Skeletal muscle tissue (tissue), 3 donors: ENCODE measurements at regions not wholly inside any gene's neighbourhood (a gene's known extent, or its start where the extent isn't known, plus 50 kb on each side); places are given as distances from the start of the nearest gene placed in this dataset.

Experiments
- H3K27ac ChIP-seq: one replicate; pipeline ENCODE4 v1.7.0; 2013; ENCODE audit warnings: mild to moderate bottlenecking, low read depth, low read length, inconsistent platforms
- H3K27me3 ChIP-seq, 3 donors: one replicate each; pipeline ENCODE4 v1.7.0; 2013; ENCODE audit warnings: low read length in 3 of 3; ENCODE audit not compliant: control insufficient read depth in 3 of 3, insufficient read depth in 3 of 3
- H3K36me3 ChIP-seq, 3 donors: one replicate each; pipeline ENCODE4 v1.7.0; 2013; ENCODE audit warnings: low read length in 3 of 3; ENCODE audit not compliant: control insufficient read depth in 3 of 3, insufficient read depth in 3 of 3
- H3K4me1 ChIP-seq, 3 donors: one replicate each; pipeline ENCODE4 v1.7.0; 2013; ENCODE audit warnings: low read length in 3 of 3, mild to moderate bottlenecking in 3 of 3; ENCODE audit not compliant: control insufficient read depth in 3 of 3, insufficient read depth in 3 of 3
- H3K4me3 ChIP-seq, 3 donors: one replicate each; pipeline ENCODE4 v1.7.0; 2013; ENCODE audit warnings: low read length in 3 of 3
- H3K9ac ChIP-seq, 3 donors: one replicate each; pipeline ENCODE4 v1.7.0; 2013; ENCODE audit warnings: low read length in 3 of 3, mild to moderate bottlenecking in 3 of 3, moderate library complexity in 2 of 3, low read depth in 1 of 3
- H3K9me3 ChIP-seq, 3 donors: one replicate each; pipeline ENCODE4 v1.7.0; 2013; ENCODE audit warnings: low read length in 3 of 3; ENCODE audit not compliant: control insufficient read depth in 3 of 3
- donor health status: Osteomylitis.

DNA sequence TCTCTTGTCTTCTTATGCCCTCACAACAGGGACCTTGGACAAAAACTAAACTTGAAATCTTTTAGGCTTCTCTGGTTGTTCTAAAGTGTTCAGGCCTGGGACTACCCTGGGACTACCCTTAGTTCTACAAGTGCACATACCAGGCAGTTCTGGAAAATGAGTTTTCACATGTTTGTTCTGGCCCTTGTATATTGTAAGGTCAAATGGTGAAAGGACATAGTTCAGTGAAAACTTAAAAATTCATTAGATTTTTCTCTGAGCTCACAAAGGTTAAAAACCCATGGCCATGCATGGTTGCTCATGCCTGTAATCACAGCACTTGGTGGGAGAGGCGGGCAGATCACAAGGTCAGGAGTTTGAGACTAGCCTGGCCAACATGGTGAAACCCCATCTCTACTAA is 875.5 kb upstream of the FAM98A start:
- no peaks in the 10 kb centered on the region for H3K36me3 ChIP-seq
- no peak overlapping the region for H3K9ac ChIP-seq
- no peak overlapping the region for H3K4me3 ChIP-seq
- no peak overlapping the region for H3K27ac ChIP-seq
- H3K9me3 ChIP-seq = no peaks in the 10 kb centered on the region
- no peaks in the 10 kb centered on the region for H3K4me1 ChIP-seq
- H3K27me3 ChIP-seq = no peaks in the 10 kb centered on the region

DNA sequence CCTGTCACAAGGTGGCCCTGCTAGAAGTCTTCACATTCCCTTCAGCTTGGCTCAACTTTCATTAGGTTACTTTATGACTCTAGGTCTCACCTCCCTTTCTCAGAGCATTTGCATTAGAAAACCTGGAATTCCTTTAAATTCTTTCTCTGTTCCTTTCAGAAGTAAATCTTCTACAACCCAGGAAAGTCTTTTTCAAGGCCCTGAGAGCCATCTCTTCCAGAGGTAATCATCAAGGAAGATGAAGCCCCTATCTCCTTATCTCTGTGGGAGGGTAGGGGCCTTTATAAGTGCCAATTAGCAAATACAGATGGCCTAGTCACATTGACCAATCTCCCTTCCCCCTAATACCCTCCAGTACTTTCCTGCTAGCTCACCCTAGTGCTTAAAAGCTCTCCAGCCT is 848.0 kb upstream of the FAM98A start:
- Histone ChIP-seq H3K27ac (no peak overlapping the region), H3K4me1 (no peaks in the 10 kb centered on the region), H3K9me3 (peaks cover 0 to 3% (median 0%) of the 10 kb centered on the region in 3 donors), H3K27me3 (no peaks in the 10 kb centered on the region), H3K36me3 (no peaks in the 10 kb centered on the region), H3K4me3 (no peak overlapping the region), H3K9ac (no peak overlapping the region)

DNA sequence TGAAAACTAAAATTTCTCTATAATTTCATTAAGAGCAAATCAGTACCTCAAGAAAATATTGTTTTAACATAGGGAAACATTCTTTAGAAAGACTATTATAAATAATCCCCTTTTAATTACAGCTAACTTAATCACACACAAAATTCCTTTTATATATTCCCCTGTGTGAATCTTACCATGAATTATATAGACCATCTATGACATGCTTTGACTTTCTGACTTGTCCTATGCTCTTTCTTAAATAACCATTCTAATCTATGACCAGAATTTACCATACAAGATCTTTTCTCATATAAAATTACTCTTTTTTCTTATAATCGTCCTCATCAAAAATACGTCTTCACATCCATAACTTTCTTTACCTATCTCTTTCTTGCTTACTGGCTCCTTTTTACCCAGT is 824.2 kb upstream of the FAM98A start:
- no peak overlapping the region for H3K27ac ChIP-seq
- H3K36me3 ChIP-seq = no peaks in the 10 kb centered on the region
- no peaks in the 10 kb centered on the region for H3K4me1 ChIP-seq
- H3K27me3 ChIP-seq = no peaks in the 10 kb centered on the region
- H3K9ac ChIP-seq = no peak overlapping the region
- no peak overlapping the region for H3K4me3 ChIP-seq
- peaks cover 0 to 2% (median 0%) of the 10 kb centered on the region in 3 donors for H3K9me3 ChIP-seq

DNA sequence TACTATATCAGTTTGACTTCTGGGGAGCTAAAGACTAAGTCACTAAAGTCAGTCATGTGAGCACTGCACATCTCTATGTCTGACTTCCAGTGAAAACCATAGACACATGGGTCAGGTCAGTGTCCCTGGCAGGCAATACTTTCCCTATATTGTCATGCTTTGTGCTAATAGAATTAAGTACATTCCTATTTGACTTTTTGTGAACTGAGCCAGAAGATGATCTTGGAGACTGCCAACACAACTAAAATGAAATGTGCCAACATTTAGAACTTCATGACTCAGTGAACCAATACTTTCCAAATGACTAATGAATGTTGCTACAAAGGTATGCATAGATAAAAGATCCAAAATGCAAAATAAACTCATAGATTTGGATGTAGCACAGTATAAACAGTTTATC is 820.8 kb upstream of the FAM98A start:
- Histone ChIP-seq H3K27ac (no peak overlapping the region), H3K9ac (no peak overlapping the region), H3K36me3 (no peaks in the 10 kb centered on the region), H3K4me1 (no peaks in the 10 kb centered on the region), H3K4me3 (no peak overlapping the region), H3K27me3 (no peaks in the 10 kb centered on the region), H3K9me3 (peaks cover 0 to 2% (median 0%) of the 10 kb centered on the region in 3 donors)

DNA sequence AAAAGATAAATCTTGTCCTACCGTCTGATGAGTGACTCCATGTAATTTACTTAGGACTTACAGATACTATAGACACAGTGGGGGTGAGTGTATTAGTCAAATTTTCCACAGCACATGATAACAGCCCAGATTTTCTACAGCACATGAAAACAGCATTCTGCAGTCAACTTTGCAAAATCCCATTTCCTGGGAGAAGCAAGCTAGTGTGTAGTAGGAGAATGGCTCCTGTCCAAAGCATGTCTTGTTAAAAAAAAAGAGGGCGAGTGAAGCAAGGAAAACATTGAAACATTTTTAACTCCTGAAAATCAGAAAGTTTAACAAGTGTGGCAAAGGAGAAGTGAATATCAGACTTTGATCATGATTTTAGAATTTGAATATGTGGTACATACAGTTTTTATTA is 817.8 kb upstream of the FAM98A start:
- no peak overlapping the region for H3K9ac ChIP-seq
- no peaks in the 10 kb centered on the region for H3K27me3 ChIP-seq
- H3K36me3 ChIP-seq = no peaks in the 10 kb centered on the region
- no peak overlapping the region for H3K27ac ChIP-seq
- H3K4me3 ChIP-seq = no peak overlapping the region
- no peaks in the 10 kb centered on the region for H3K9me3 ChIP-seq
- no peaks in the 10 kb centered on the region for H3K4me1 ChIP-seq

DNA sequence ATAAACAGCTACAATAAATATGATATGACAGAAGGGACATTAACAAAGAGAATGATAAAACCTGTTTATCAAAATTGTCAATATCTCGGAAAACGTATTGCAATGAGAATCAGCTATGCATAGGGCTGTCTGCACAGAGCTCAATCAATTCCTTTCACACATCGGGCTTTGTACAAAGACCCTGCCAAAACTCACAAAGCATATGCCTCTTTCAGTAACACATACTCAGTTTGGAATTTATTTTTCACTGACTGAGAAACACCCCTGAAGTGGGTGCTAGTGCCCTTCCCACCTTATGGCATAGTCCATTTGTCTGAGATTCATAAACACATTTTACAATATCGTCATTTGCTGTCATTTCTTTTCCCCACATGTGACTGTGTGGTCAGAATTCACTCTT is 815.8 kb upstream of the FAM98A start:
- no peaks in the 10 kb centered on the region for H3K9me3 ChIP-seq
- H3K4me3 ChIP-seq = no peak overlapping the region
- H3K36me3 ChIP-seq = no peaks in the 10 kb centered on the region
- H3K4me1 ChIP-seq = no peaks in the 10 kb centered on the region
- H3K9ac ChIP-seq = no peak overlapping the region
- no peak overlapping the region for H3K27ac ChIP-seq
- no peaks in the 10 kb centered on the region for H3K27me3 ChIP-seq

DNA sequence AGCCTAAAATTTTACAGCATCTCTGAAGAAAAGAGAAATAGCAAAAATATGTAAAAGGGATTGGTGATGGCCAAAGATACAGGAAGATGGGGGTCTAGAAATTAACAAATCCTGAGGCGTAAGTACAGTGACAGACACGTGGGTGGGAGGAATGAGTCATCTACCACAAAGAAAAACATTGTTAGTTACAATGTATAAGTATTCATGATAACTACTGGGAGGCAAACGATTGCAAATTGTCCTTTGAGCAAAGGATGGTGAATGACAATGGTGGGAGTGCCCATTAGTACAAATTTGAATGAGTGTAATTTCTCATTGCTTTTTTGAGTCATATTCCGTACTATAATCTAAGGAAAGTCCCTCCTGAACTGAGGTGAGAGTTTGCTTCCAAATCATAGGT is 809.0 kb upstream of the FAM98A start:
- H3K9ac ChIP-seq = no peak overlapping the region
- no peaks in the 10 kb centered on the region for H3K4me1 ChIP-seq
- no peaks in the 10 kb centered on the region for H3K27me3 ChIP-seq
- no peak overlapping the region for H3K4me3 ChIP-seq
- no peak overlapping the region for H3K27ac ChIP-seq
- no peaks in the 10 kb centered on the region for H3K9me3 ChIP-seq
- H3K36me3 ChIP-seq = no peaks in the 10 kb centered on the region

DNA sequence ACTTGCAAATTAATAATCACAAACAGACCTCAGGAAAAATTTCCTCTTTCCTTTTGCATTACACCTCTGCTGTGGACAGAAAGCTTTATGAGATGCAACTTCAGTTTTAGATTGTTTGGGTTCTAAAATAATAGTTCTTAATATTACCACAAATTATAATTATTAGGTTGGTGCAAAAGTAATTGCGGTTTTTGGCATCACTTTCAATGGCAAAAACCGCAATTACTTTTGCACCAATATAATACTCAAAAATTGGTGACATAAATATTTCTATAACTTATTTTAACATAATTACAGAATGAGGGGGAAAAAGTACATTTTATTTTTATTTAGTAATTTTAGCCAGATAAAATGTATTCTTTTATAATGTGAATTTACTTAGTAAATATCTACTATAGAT is 804.4 kb upstream of the FAM98A start:
- Histone ChIP-seq H3K27me3 (no peaks in the 10 kb centered on the region), H3K36me3 (no peaks in the 10 kb centered on the region), H3K9me3 (no peaks in the 10 kb centered on the region), H3K9ac (no peak overlapping the region), H3K4me3 (no peak overlapping the region), H3K4me1 (no peaks in the 10 kb centered on the region), H3K27ac (no peak overlapping the region)

DNA sequence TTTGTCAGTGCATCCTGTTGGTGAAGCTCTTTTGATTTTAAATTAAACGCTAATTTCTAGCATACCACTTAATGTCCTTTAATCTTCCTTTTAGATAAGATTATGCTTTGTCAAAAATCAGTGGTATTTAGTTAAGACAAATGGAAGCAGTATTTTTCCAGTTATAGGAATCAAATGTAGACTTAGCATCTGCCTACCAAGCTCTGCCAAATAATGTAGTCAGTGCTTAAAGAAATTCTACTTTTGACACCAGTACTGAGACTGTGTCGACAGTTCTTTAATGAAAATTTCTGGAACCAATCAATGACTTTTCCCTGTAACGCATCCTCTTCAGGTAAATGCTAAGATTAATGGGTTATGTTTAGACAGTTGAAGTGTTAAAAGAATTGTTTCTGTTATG is 803.3 kb upstream of the FAM98A start:
- Histone ChIP-seq H3K4me1 (no peaks in the 10 kb centered on the region), H3K27ac (no peak overlapping the region), H3K9ac (no peak overlapping the region), H3K27me3 (no peaks in the 10 kb centered on the region), H3K9me3 (no peaks in the 10 kb centered on the region), H3K4me3 (no peak overlapping the region), H3K36me3 (no peaks in the 10 kb centered on the region)

DNA sequence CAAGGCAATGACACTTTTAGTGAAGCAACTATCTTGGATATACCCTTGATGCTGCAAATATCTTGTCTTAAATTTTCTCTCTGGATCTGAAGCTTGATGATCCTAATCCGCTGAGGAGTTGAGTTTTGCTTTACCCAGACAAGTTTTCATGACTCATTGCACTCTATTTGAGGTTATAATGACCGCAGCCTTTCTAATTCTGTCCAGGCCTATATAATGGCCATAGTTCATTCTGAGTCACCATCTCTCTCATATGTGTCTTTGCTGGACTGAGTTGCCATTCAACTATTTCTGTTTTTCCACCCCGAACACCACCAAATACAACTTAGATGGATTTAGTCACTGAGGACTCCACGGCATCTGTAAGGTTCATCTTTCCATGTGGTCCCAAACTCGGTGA is 802.1 kb upstream of the FAM98A start:
- Histone ChIP-seq H3K9me3 (no peaks in the 10 kb centered on the region), H3K4me3 (no peak overlapping the region), H3K4me1 (no peaks in the 10 kb centered on the region), H3K27ac (no peak overlapping the region), H3K36me3 (no peaks in the 10 kb centered on the region), H3K9ac (no peak overlapping the region), H3K27me3 (no peaks in the 10 kb centered on the region)

DNA sequence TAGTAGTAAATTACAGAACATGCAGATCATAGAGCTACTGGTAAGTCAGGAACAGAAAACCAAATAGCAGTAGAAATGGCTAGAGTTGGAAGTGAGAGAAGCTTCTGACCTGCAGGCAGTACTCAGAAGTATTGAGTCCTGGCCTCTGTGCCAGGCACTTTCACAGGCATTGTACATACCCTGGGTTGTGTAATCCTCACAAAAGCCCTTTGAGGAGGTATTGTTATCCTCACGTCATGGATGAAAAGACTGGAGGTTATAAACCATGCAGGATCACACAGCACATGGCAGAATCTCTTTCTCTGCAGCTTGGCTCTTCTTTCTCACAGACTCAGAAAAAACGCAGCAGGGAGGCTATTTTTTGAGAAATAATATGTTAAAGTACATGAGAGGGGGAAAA is 789.3 kb upstream of the FAM98A start:
- no peak overlapping the region for H3K9ac ChIP-seq
- H3K36me3 ChIP-seq = no peaks in the 10 kb centered on the region
- no peak overlapping the region for H3K4me3 ChIP-seq
- H3K4me1 ChIP-seq = no peaks in the 10 kb centered on the region
- H3K9me3 ChIP-seq = peaks cover 0 to 2% (median 0%) of the 10 kb centered on the region in 3 donors
- no peak overlapping the region for H3K27ac ChIP-seq
- no peaks in the 10 kb centered on the region for H3K27me3 ChIP-seq
